GM10266 (cell line): ENCODE measurements at regions not wholly inside any gene's neighbourhood (a gene's known extent, or its start where the extent isn't known, plus 50 kb on each side); places are given as distances from the start of the nearest gene placed in this dataset.

Source experiments
- DNase-seq: peaks from one replicate; pipeline ENCODE4 v3.0.0; 2012; ENCODE audit errors: extremely low spot score
- TF ChIP-seq, protein P1 (sequence below): IDR thresholded peaks from 2 replicates; pipeline ENCODE4 v1.5.1; 2012; ENCODE audit warnings: mild to moderate bottlenecking, low read depth; ENCODE audit not compliant: control insufficient read depth, insufficient read depth; ENCODE audit errors: missing control alignments

DNA sequence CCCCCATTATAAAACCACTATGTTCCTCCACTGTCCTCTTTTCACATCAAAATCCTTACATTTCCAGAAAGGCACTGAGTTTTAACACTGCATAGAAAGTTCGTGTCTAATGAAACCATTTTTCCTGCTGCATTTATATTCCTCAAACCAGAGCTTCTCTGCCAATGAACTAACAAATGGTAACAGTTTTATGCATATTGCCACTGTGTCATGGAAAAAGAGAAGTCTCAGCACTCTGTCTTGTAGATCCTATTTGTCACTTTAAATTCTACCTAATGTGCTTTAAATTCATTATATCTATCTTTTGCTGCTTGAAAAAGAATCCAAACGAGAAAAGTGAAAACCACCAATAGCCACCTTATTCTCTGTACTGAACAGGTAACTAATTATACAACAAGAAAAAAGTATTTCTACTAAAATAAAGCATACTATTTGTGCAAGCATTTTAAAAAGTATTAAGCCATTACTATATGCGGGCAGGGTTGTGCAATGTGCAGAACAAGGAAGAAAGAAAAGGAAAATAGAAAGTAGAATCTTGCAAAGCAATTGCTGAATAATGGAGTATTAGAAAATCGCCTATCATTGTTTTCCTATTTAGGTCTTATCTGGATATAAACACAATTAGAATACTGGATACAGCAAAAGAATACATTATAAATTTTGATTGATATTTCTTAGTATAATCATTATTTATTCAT is 328.9 kb downstream of the ZEB2 start:
- TF ChIP-seq, protein P1, sequence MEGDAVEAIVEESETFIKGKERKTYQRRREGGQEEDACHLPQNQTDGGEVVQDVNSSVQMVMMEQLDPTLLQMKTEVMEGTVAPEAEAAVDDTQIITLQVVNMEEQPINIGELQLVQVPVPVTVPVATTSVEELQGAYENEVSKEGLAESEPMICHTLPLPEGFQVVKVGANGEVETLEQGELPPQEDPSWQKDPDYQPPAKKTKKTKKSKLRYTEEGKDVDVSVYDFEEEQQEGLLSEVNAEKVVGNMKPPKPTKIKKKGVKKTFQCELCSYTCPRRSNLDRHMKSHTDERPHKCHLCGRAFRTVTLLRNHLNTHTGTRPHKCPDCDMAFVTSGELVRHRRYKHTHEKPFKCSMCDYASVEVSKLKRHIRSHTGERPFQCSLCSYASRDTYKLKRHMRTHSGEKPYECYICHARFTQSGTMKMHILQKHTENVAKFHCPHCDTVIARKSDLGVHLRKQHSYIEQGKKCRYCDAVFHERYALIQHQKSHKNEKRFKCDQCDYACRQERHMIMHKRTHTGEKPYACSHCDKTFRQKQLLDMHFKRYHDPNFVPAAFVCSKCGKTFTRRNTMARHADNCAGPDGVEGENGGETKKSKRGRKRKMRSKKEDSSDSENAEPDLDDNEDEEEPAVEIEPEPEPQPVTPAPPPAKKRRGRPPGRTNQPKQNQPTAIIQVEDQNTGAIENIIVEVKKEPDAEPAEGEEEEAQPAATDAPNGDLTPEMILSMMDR, result no peak
- no peak for DNase-seq

DNA sequence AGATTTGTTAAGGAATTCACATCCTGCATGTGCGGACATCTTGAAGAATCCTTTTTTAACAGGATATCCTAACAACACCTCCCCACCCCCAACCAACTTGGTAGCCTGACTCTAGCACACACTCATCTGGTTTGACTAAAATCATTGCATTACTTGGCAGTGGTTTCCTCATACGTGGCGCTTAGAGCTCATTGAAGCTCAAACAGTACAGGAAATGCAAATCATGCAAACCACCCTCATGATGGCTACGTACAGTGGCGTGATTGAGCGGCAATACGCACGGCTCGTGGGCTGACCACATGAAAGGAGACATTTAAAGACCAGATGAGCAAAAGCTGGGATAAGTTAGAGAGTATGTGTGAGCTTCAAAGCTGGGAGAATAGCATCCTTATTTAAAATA is 336.2 kb downstream of the ZEB2 start:
- DNase-seq, result no peak
- TF ChIP-seq, protein P1, result no peak

DNA sequence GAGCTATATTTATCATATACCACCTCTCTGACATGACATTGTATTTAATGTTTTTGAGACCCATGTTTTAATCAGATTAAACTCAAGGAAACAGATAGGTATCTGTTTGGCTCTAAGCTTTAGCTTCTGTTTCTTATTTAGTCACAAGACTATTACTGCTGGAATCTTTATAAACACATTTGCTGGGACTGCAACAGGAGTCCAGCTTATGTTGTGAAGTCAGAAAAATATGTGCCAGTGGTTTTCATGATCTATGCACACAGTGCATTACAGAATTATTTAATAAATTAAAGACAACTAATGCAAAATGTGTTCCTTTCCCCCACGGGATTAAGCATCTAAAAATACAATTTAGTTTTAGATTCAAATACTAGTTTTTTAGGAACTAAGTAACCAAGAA is 338.9 kb downstream of the ZEB2 start:
- TF ChIP-seq, protein P1, result no peak
- DNase-seq, result no peak

DNA sequence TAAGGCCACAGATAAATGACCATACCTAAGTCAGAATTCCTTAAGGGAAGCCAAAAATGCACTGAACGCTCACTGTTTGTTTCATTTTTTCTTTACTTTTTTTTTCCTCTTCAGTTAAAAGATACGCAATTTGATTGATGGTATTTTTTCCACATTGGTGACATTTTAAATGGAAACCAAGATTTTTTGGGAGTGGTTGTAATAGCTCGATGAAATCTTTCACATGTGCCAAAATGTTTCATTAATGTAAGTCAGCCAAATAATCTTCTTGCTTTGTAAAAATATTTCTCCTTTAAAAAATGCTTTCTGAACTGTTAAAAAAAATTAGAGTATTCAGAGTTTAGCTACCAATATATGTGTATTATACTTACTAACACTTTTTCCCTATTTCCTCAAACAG is 339.8 kb downstream of the ZEB2 start:
- no peak for DNase-seq
- TF ChIP-seq, protein P1, result no peak

DNA sequence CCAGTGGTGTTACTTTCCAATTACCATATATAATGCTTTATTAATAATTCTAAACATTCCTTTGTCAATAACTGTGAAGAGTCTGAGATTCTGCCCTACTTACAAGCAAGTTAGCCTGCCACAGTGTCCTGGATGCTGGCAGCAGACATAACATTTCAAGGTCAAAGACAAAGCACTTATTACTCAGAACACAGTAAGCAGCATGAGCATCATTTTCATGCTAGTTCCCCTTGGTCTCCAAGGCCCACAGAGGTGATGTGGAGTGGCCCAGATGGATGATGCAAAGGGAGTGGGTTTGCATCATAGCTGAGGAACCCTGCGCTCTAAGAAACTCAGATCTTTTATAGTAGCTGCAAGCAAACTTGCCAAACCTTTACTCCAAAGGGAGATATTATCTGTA is 349.7 kb downstream of the ZEB2 start:
- TF ChIP-seq, protein P1, result no peak
- DNase-seq, result no peak

DNA sequence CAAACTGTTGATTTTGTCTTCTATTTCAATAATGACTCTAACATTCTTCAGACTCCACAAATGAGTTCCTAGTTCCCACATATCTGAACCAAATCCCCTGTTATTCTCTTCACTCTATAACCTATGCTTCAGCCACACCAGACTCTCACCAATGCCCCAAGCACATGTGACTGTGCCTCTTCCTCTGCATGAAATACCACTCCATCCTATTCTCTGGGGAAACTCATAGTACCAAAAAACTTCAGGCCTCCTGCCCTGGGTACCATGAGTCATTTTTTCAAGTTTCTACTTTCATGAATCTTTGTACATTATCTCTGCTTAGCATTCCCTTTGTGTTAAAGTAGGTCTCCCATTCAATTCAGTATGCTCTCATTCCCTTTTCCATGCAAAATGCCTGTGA is 353.2 kb downstream of the ZEB2 start:
- TF ChIP-seq, protein P1, result no peak

DNA sequence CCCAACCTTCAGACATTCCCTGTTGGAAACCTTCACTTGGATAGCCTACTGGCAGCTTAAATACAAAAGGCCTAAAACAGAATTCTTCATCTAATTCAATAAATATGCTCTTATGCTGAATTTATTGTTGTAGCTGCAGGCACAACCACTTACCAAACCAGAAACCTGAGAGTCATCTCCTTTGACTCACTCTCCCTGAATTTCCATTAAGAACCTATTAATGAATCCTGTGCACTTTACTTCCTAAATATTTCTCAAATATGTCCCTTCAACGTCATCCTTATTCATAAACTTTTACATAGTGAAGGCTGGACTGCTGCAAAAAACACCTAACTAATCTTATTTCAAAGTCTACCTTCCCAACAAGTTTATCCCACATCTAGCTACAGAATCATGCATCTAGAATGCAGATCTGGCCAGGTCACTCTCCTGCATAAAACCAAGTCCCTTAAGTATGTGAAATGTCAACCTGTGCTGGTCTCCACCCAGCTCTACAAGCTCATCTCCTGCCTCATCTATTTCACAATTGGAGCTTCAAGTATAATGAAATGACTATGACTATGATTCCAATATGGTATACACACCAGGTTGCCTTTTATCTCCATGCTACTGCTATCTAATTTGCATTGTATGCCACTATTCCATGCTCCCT is 354.2 kb downstream of the ZEB2 start:
- TF ChIP-seq, protein P1, result no peak
- no peak for DNase-seq

More for the DNA sequence above, 353.2 kb downstream of the ZEB2 start:
- no peak for DNase-seq
